Kidney (tissue), 13 donors: ENCODE measurements at regions not wholly inside any gene's neighbourhood (a gene's known extent, or its start where the extent isn't known, plus 50 kb on each side); places are given as distances from the start of the nearest gene placed in this dataset.

ENCODE experiments used
- DNase-seq, 5 donors: peaks; one replicate each; pipeline ENCODE4 v3.0.0-alpha.2; 2013 to 2020
- FAIRE-seq: peaks from 2 replicates; lab custom pipeline; 2012; peaks lifted over from hg19 to GRCh38; lab: Jason Lieb, UNC
- H3K27ac ChIP-seq, 2 donors: one replicate each; pipeline ENCODE4 v1.7.0; 2013; ENCODE audit warnings: low read depth in 2 of 2, low read length in 2 of 2, inconsistent platforms in 1 of 2
- H3K27me3 ChIP-seq: one replicate; pipeline ENCODE4 v1.7.1; 2013; ENCODE audit warnings: low read length, inconsistent platforms; ENCODE audit not compliant: control insufficient read depth, insufficient read depth
- H3K36me3 ChIP-seq, 3 donors: one replicate each; pipeline versions ENCODE4 v1.7.0 to v1.7.1; 2013; ENCODE audit warnings: low read length in 3 of 3, control low read depth in 1 of 3, inconsistent platforms in 1 of 3; ENCODE audit not compliant: insufficient read depth in 3 of 3, control insufficient read depth in 2 of 3
- H3K4me1 ChIP-seq, 3 donors: one replicate each; pipeline versions ENCODE4 v1.7.0 to v1.7.1; 2013; ENCODE audit warnings: low read length in 3 of 3, inconsistent platforms in 1 of 3, low read depth in 1 of 3; ENCODE audit not compliant: control insufficient read depth in 2 of 3, insufficient read depth in 2 of 3
- H3K4me3 ChIP-seq, 3 donors: one replicate each; pipeline versions ENCODE4 v1.7.0 to v1.8.1; 2013; ENCODE audit warnings: low read length in 3 of 3, control low read depth in 1 of 3, inconsistent platforms in 1 of 3
- H3K9ac ChIP-seq, 3 donors: one replicate each; pipeline versions ENCODE4 v1.7.0 to v1.7.1; 2013; ENCODE audit warnings: low read length in 3 of 3, control low read depth in 1 of 3, inconsistent platforms in 1 of 3
- H3K9me3 ChIP-seq, 3 donors: one replicate each; pipeline versions ENCODE4 v1.7.0 to v1.7.1; 2013; ENCODE audit warnings: low read length in 3 of 3, control low read depth in 1 of 3, inconsistent platforms in 1 of 3; ENCODE audit not compliant: control insufficient read depth in 2 of 3, insufficient read depth in 1 of 3
- intact Hi-C: fragments of 100-400 bp; cut with DNase I; formaldehyde crosslinking; loops from one replicate; pipeline ENCODE4 v1.11.1; 2022
- TF ChIP-seq, protein P1 (sequence below): IDR thresholded peaks from 3 replicates; pipeline ENCODE4 v1.5.1; 2012; ENCODE audit warnings: mild to moderate bottlenecking, moderate library complexity, borderline replicate concordance; ENCODE audit not compliant: insufficient read depth; ENCODE audit errors: extremely low read depth
- donor health status: control.
- donor health status: control.
- donor health status: control.
- donor health status: control.
- donor health status: control.
- donor health status: DM: yes; HTN: yes; CAD: no.
- donor health status: Normal renal cell carcinoma (clear cell type).

DNA sequence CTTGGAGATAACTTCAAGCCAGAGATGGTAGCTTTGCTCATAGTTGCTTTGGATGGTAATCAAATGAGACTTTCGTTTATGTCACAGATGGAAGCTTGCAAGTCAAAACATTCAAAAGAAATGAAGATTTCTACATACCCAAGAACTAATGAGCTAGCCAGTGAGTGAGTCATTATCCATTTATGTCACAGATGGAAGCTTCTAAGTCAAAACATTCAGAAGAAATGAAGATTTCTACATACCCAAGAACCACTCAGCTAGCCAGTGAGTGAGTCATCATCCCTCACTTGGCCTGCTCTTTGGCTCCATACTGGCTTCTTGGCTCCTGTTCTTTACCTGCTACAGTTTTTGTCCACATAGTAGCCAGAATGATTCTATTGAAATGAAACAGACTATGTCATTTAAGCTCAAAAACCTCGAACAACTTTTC is 559.8 kb upstream of the CBLB start:
- H3K4me1 ChIP-seq, result no peaks in the 10 kb centered on the region
- DNase-seq (no peak), FAIRE-seq (no peak)
- no peak overlapping the region for H3K4me3 ChIP-seq
- H3K27ac ChIP-seq, result no peak overlapping the region
- H3K27me3 ChIP-seq, result no peaks in the 10 kb centered on the region
- H3K36me3 ChIP-seq, result no peaks in the 10 kb centered on the region
- TF ChIP-seq, protein P1, sequence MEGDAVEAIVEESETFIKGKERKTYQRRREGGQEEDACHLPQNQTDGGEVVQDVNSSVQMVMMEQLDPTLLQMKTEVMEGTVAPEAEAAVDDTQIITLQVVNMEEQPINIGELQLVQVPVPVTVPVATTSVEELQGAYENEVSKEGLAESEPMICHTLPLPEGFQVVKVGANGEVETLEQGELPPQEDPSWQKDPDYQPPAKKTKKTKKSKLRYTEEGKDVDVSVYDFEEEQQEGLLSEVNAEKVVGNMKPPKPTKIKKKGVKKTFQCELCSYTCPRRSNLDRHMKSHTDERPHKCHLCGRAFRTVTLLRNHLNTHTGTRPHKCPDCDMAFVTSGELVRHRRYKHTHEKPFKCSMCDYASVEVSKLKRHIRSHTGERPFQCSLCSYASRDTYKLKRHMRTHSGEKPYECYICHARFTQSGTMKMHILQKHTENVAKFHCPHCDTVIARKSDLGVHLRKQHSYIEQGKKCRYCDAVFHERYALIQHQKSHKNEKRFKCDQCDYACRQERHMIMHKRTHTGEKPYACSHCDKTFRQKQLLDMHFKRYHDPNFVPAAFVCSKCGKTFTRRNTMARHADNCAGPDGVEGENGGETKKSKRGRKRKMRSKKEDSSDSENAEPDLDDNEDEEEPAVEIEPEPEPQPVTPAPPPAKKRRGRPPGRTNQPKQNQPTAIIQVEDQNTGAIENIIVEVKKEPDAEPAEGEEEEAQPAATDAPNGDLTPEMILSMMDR, result no peak
- H3K9ac ChIP-seq, result no peak overlapping the region
- H3K9me3 ChIP-seq, result no peaks in the 10 kb centered on the region
- intact Hi-C loops, result no loop called here

DNA sequence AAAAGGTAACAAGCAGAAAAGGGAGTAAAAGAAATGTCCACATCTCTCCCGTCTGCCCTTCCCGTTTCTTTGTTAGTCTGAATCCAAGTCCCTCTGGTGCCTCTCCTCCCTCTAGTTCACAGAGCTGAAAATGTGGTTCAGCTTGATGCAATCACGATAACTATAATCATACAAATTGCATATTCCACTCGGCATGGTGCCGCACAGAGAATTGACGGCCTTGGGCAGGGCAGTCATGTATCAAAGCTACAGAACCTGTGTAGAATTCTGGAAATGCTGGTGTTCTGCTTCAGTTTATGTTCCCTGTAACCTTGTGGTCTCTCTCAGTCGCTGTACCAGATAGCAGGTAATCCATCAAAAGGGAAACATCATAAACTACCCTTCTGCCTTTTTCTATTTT is 562.9 kb upstream of the CBLB start:
- intact Hi-C loops, result no loop called here
- no peaks in the 10 kb centered on the region for H3K36me3 ChIP-seq
- H3K27ac ChIP-seq, result no peak overlapping the region
- TF ChIP-seq, protein P1, result no peak
- no peaks in the 10 kb centered on the region for H3K4me1 ChIP-seq
- DNase-seq (no peak), FAIRE-seq (no peak)
- no peaks in the 10 kb centered on the region for H3K9me3 ChIP-seq
- H3K9ac ChIP-seq, result no peak overlapping the region
- H3K4me3 ChIP-seq, result no peak overlapping the region
- no peaks in the 10 kb centered on the region for H3K27me3 ChIP-seq

DNA sequence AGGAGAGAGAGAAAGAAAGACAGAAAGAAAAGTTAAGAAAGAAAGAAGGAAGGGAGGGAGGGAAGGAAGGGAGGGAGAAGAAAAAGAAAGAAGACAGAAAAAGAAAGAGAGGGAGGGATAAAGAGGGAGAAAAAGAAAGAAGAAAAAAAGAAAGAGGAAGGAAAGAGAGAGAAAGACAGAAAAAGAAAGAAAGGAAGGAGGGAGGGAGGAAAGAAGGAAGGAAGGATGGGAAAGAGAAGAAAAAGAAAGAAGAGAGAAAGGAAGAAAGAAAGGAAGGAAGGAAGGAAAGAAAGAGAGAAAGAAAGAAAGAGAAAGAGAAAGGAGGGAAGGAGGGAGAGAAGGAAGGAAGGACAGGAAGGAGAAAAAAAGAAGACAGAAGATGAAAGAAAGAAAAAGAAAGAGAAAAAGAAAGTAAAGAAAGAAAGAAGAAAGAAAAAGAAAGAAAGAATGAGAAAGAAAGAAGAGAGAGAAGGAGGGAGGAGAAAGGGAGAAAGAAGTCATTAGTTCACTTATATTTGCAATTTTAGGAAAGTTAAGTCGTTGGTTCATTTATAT is 567.2 kb upstream of the CBLB start:
- TF ChIP-seq, protein P1, result no peak
- no peaks in the 10 kb centered on the region for H3K27me3 ChIP-seq
- H3K4me3 ChIP-seq, result no peak overlapping the region
- H3K4me1 ChIP-seq, result no peaks in the 10 kb centered on the region
- no peak overlapping the region for H3K9ac ChIP-seq
- H3K27ac ChIP-seq, result no peak overlapping the region
- intact Hi-C loops, result no loop called here
- FAIRE-seq (no peak), DNase-seq (no peak)
- no peaks in the 10 kb centered on the region for H3K36me3 ChIP-seq
- no peaks in the 10 kb centered on the region for H3K9me3 ChIP-seq

DNA sequence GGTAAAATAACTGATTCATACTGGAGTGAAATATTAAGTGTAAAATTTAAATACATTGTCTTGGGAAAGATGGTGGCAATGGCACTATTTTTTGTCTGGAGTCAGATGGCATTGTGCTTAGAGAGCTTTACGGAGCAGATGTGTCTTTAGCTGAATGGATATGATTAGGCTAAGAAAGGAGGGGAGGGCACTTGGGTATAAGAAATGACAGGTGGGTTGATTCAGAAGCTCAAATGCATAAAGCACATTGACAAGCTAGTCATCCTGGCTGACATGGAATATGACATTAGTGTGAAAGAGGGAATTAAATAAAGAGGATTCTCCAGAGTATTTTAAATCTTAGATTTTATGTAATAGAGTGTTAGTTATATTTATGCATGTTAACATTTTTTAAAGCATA is 570.1 kb upstream of the CBLB start:
- no peaks in the 10 kb centered on the region for H3K9me3 ChIP-seq
- DNase-seq (no peak), FAIRE-seq (no peak)
- H3K9ac ChIP-seq, result no peak overlapping the region
- H3K4me3 ChIP-seq, result no peak overlapping the region
- H3K27ac ChIP-seq, result no peak overlapping the region
- H3K36me3 ChIP-seq, result no peaks in the 10 kb centered on the region
- H3K4me1 ChIP-seq, result no peaks in the 10 kb centered on the region
- H3K27me3 ChIP-seq, result no peaks in the 10 kb centered on the region
- intact Hi-C loops, result no loop called here
- TF ChIP-seq, protein P1, result no peak
